ENCODE measurements at regions not wholly inside any gene's neighbourhood (a gene's known extent, or its start where the extent isn't known, plus 50 kb on each side); places are given as distances from the start of the nearest gene placed in this dataset.

DNA sequence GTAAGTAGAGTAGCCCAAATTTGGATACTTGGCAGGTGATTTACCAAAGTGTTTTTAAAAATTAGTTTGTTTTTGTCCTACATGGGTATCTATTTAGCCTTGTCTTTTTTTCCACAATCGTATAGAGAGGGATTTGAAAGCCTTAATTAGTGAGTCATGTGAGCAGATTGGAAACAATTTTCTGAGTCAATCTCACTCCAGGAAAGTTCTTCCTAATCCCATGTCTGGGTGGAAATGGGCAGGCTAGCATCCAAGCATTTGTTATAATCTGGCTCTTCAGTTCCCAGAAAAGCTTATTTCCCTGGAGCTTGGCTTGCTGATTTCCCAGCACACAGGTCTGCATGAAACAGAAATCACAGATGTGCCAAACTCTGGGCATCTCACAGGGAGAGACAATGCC, 426.9 kb upstream of the BOD1L1 start:
- no peak overlapping the region for H3K27ac ChIP-seq (ENCODE audit: low read length)
- whole genome bisulfite sequencing (ENCODE audit: insufficient coverage, insufficient read length), result no CpG with 5 or more reads among the region's 1 CpG
- H3K27me3 ChIP-seq (ENCODE audit: control insufficient read depth, insufficient read depth, low read length), result no peaks in the 10 kb centered on the region
- H3K36me3 ChIP-seq (ENCODE audit: control insufficient read depth, insufficient read depth, low read length), result no peaks in the 10 kb centered on the region
- H3K4me3 ChIP-seq (ENCODE audit: low read length), result no peak overlapping the region
- H3K4me1 ChIP-seq (ENCODE audit: control insufficient read depth, insufficient read depth, low read length), result no peaks in the 10 kb centered on the region
- no peak for DNase-seq (ENCODE audit: low read depth, low spot score)
- no peaks in the 10 kb centered on the region for H3K9me3 ChIP-seq (ENCODE audit: control insufficient read depth, insufficient read depth, low read length)

DNA sequence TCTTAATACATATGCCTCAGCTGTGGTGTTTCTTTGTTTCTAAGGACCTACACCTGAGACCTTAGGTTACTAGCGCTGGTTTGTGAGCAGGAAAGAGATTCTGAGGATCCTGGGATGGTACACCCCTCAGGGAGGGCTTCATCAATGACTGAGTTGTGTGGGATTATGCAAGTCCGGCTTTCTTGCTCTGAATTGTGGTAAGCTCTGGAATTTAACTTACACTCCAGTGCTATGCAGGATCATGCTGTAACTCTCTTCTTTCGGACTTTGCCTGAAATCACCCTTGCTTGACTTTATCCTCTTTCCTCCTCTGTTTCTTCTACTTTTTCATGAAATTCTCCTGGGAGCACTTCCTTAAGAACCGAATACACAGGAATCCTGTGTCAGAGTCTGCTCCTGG, 431.5 kb upstream of the BOD1L1 start:
- WGBS (ENCODE audit: insufficient coverage, insufficient read length), result no CpG with 5 or more reads among the region's 4 CpGs
- Histone ChIP-seq H3K9me3 (ENCODE audit: control insufficient read depth, insufficient read depth, low read length) (no peaks in the 10 kb centered on the region), H3K4me1 (ENCODE audit: control insufficient read depth, insufficient read depth, low read length) (no peaks in the 10 kb centered on the region)

DNA sequence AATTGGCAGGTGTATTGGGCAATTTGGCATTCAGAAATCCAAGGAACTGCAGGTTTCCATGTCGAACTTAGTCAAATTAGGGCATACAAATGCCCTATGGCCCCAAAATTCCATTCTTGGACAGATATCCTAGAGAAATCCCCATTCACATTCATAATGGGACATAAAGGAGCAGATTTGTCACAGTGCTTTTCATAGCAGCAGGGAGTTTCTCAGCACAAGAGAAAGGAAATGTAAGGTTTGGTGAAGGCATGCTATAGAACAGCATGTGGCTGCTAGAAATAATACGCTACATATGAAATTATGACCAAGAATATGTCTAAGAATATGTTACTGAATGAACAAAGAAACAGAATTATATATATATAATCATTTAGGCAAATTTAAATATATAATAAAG, 437.5 kb upstream of the BOD1L1 start:
- 0 out of 2 replicates have a peak, but pooled peaks cover 1% of the 10 kb centered on the region for H3K4me1 ChIP-seq (ENCODE audit: control insufficient read depth, insufficient read depth, low read length)
- no peaks in the 10 kb centered on the region for H3K36me3 ChIP-seq (ENCODE audit: control insufficient read depth, insufficient read depth, low read length)
- no peak overlapping the region for H3K27ac ChIP-seq (ENCODE audit: low read length)
- H3K27me3 ChIP-seq (ENCODE audit: control insufficient read depth, insufficient read depth, low read length), result no peaks in the 10 kb centered on the region
- no peak overlapping the region for H3K4me3 ChIP-seq (ENCODE audit: low read length)
- H3K9me3 ChIP-seq (ENCODE audit: control insufficient read depth, insufficient read depth, low read length), result no peaks in the 10 kb centered on the region
- WGBS (ENCODE audit: insufficient coverage, insufficient read length), result no CpG with 5 or more reads among the region's 2 CpGs
- DNase-seq (ENCODE audit: low read depth, low spot score), result peak; percentile 25

More for the DNA sequence above, 431.5 kb upstream of the BOD1L1 start:
- H3K36me3 ChIP-seq (ENCODE audit: control insufficient read depth, insufficient read depth, low read length), result no peaks in the 10 kb centered on the region
- no peaks in the 10 kb centered on the region for H3K27me3 ChIP-seq (ENCODE audit: control insufficient read depth, insufficient read depth, low read length)
- H3K27ac ChIP-seq (ENCODE audit: low read length), result no peak overlapping the region
- no peak overlapping the region for H3K4me3 ChIP-seq (ENCODE audit: low read length)
- DNase-seq (ENCODE audit: low read depth, low spot score), result no peak

DNA sequence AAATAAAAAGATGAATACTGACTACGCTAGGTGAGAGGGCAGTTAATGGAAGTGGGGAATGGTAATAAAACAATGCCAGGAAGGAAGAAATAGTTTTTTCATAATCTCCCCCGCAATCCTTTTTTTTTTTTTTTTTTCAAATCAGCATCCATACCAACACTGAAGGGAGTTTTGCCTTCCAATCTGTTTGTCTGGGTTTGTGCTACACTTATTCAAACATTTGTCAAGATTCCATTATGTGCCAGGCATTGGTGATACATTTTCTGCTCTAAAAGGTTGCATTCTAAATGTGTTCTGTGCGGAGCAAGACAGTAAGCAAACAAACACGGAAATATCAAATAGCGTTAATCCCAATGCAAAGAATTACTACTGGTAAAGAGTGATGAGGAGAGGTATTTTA, 437.9 kb upstream of the BOD1L1 start:
- Histone ChIP-seq H3K27me3 (ENCODE audit: control insufficient read depth, insufficient read depth, low read length) (no peaks in the 10 kb centered on the region), H3K9me3 (ENCODE audit: control insufficient read depth, insufficient read depth, low read length) (no peaks in the 10 kb centered on the region)
- no CpG with 5 or more reads among the region's 5 CpGs for WGBS (ENCODE audit: insufficient coverage, insufficient read length)

DNA sequence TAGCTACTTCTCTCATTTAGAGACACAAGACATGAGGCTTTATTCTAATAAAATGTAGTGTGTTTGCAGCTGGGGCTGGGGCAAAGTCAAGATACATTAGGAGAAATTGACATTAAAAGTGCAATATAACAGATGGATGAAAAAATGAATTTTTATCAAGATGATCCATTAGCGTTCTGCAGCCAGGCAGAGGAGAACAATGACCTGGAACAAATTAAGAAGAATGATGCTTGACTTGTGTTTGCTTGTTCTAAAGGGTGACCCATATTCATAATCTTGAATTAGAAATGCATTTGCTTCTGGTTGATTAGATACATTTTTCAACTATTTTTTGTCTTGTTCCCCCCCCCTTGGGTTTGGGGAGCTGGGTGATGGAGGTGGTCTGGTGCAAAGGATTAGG, 439.5 kb upstream of the BOD1L1 start:
- H3K9me3 ChIP-seq (ENCODE audit: control insufficient read depth, insufficient read depth, low read length), result no peaks in the 10 kb centered on the region
- no peaks in the 10 kb centered on the region for H3K36me3 ChIP-seq (ENCODE audit: control insufficient read depth, insufficient read depth, low read length)
- H3K27ac ChIP-seq (ENCODE audit: low read length), result no peak overlapping the region
- H3K27me3 ChIP-seq (ENCODE audit: control insufficient read depth, insufficient read depth, low read length), result no peaks in the 10 kb centered on the region
- no peak for DNase-seq (ENCODE audit: low read depth, low spot score)
- no peak overlapping the region for H3K4me3 ChIP-seq (ENCODE audit: low read length)
- WGBS (ENCODE audit: insufficient coverage, insufficient read length), result no CpG with 5 or more reads among the region's 1 CpG
- 0 out of 2 replicates have a peak, but pooled peaks cover 1% of the 10 kb centered on the region for H3K4me1 ChIP-seq (ENCODE audit: control insufficient read depth, insufficient read depth, low read length)

More for the DNA sequence above, 437.9 kb upstream of the BOD1L1 start:
- H3K4me3 ChIP-seq (ENCODE audit: low read length), result no peak overlapping the region
- no peaks in the 10 kb centered on the region for H3K36me3 ChIP-seq (ENCODE audit: control insufficient read depth, insufficient read depth, low read length)
- H3K27ac ChIP-seq (ENCODE audit: low read length), result no peak overlapping the region
- no peak for DNase-seq (ENCODE audit: low read depth, low spot score)
- H3K4me1 ChIP-seq (ENCODE audit: control insufficient read depth, insufficient read depth, low read length), result 0 out of 2 replicates have a peak, but pooled peaks cover 1% of the 10 kb centered on the region

DNA sequence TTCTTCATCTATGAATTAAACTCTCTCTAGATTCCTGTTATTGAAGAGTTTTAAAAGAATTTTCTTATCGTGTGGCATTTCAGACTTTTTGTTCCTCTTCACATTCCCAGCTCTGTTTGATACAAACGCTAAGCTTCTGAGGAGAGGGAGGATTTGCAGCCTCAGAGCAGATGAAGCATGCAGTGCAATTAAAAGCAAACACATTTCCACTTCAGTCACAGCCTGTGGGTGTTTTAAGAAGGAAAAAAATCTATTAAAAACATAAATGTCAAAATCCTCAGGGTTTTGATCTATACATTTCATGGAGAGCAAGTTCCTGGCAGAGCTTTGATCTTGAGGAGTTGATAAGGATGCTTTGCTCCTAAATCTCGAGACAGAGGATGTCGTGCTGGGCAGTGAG, 442.4 kb upstream of the BOD1L1 start:
- WGBS (ENCODE audit: insufficient coverage, insufficient read length), result no CpG with 5 or more reads among the region's 4 CpGs
- Histone ChIP-seq H3K27ac (ENCODE audit: low read length) (no peak overlapping the region), H3K36me3 (ENCODE audit: control insufficient read depth, insufficient read depth, low read length) (no peaks in the 10 kb centered on the region), H3K4me3 (ENCODE audit: low read length) (no peak overlapping the region), H3K9me3 (ENCODE audit: control insufficient read depth, insufficient read depth, low read length) (no peaks in the 10 kb centered on the region), H3K27me3 (ENCODE audit: control insufficient read depth, insufficient read depth, low read length) (no peaks in the 10 kb centered on the region), H3K4me1 (ENCODE audit: control insufficient read depth, insufficient read depth, low read length) (0 out of 2 replicates have a peak, but pooled peaks cover 1% of the 10 kb centered on the region)
- DNase-seq (ENCODE audit: low read depth, low spot score), result no peak

DNA sequence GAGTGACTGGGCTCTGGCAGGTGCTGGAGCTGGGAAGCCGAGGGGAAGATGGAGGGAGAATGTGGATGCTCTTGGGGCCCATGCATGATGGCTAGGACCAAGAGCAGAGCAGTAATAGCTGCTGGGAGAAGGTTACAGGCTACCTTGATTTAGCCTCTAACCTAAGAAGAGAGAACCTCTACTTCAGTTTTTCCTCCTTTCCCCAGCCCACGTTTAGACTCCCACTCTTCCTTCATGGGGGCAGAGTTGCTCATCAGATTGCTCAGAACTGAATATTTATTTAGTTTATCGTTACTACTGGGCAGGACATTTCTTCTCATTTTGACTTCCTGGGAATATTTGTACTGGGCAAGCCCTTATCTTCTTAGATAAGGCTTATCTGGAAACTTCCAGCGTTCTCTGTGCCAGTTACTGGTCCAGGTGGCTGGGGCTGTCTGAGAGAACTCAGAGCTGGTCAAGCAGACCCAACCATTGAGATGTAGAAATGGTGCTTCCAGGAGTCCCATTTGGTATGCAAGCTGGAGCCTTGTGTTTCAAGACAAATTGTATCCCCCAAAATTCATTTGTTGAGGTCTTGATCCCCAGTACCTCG, 442.9 kb upstream of the BOD1L1 start:
- no peaks in the 10 kb centered on the region for H3K36me3 ChIP-seq (ENCODE audit: control insufficient read depth, insufficient read depth, low read length)
- H3K4me3 ChIP-seq (ENCODE audit: low read length), result no peak overlapping the region
- no peak for DNase-seq (ENCODE audit: low read depth, low spot score)
- no CpG with 5 or more reads among the region's 5 CpGs for WGBS (ENCODE audit: insufficient coverage, insufficient read length)
- no peaks in the 10 kb centered on the region for H3K9me3 ChIP-seq (ENCODE audit: control insufficient read depth, insufficient read depth, low read length)
- H3K27me3 ChIP-seq (ENCODE audit: control insufficient read depth, insufficient read depth, low read length), result no peaks in the 10 kb centered on the region
- 0 out of 2 replicates have a peak, but pooled peaks cover 1% of the 10 kb centered on the region for H3K4me1 ChIP-seq (ENCODE audit: control insufficient read depth, insufficient read depth, low read length)
- H3K27ac ChIP-seq (ENCODE audit: low read length), result no peak overlapping the region

DNA sequence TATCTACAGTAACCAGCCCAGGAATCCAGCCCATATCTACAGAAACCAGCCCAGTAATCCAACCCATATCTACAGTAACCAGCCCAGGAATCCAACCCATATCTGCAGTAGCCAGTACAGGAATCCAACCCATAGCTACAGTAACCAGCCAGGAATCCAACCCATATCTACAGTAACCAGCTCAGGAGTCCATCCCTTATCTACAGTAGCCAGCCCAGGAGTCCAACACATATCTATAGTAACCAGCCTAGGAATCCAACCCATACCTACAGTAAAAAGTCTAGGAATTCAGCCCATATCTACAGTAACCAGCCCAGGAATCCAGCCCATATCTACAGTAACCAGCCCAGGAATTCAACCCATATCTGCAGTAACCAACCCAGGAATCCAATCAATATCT, 445.0 kb upstream of the BOD1L1 start:
- no peak for DNase-seq (ENCODE audit: low read depth, low spot score)
- H3K36me3 ChIP-seq (ENCODE audit: control insufficient read depth, insufficient read depth, low read length), result no peaks in the 10 kb centered on the region
- no peak overlapping the region for H3K27ac ChIP-seq (ENCODE audit: low read length)
- H3K4me3 ChIP-seq (ENCODE audit: low read length), result no peak overlapping the region
- no peaks in the 10 kb centered on the region for H3K4me1 ChIP-seq (ENCODE audit: control insufficient read depth, insufficient read depth, low read length)
- no peaks in the 10 kb centered on the region for H3K9me3 ChIP-seq (ENCODE audit: control insufficient read depth, insufficient read depth, low read length)
- no peaks in the 10 kb centered on the region for H3K27me3 ChIP-seq (ENCODE audit: control insufficient read depth, insufficient read depth, low read length)

DNA sequence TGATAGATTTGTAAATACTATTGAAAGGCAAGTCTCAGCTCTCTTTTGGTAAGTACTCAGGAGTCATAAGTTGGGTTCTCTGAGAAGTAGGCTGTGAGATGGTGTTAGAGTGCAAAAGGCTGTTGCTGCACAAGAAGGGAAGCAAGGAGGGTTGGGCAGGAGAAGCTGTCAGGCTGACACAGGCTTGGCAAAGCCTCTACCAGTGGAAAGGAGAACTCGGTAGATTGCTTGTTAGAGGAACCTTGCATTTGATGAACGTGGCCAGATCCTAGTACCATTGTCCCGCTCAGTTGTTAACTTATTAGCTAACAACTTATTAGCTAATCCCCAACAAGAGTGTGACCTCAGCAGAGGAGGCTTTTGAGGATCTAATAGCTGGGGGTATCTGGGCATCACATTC, 449.3 kb upstream of the BOD1L1 start:
- Histone ChIP-seq H3K27me3 (ENCODE audit: control insufficient read depth, insufficient read depth, low read length) (no peaks in the 10 kb centered on the region), H3K4me1 (ENCODE audit: control insufficient read depth, insufficient read depth, low read length) (no peaks in the 10 kb centered on the region), H3K27ac (ENCODE audit: low read length) (no peak overlapping the region), H3K9me3 (ENCODE audit: control insufficient read depth, insufficient read depth, low read length) (no peaks in the 10 kb centered on the region), H3K36me3 (ENCODE audit: control insufficient read depth, insufficient read depth, low read length) (no peaks in the 10 kb centered on the region), H3K4me3 (ENCODE audit: low read length) (no peak overlapping the region)
- no peak for DNase-seq (ENCODE audit: low read depth, low spot score)
- no CpG with 5 or more reads among the region's 3 CpGs for WGBS (ENCODE audit: insufficient coverage, insufficient read length)

DNA sequence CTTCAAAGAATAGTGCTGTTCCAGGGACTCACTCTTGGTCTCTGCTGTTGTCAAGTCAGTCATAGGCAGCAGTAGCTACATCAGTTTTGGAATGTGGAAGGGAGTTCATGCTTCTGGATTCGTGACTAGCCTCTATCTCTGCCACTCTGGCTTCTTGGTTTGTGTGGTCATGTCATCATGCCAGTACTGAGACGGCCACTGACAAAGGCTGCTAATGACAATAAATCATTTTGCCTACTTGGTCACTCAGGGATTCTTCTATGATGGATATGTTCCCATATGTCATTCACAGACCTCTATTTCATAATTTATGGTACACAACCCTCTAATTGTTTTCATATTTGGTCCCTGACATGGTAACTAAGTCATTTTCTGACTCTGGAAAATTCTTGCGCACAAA, 450.8 kb upstream of the BOD1L1 start:
- Histone ChIP-seq H3K36me3 (ENCODE audit: control insufficient read depth, insufficient read depth, low read length) (no peaks in the 10 kb centered on the region), H3K9me3 (ENCODE audit: control insufficient read depth, insufficient read depth, low read length) (no peaks in the 10 kb centered on the region), H3K4me3 (ENCODE audit: low read length) (no peak overlapping the region), H3K4me1 (ENCODE audit: control insufficient read depth, insufficient read depth, low read length) (no peaks in the 10 kb centered on the region), H3K27me3 (ENCODE audit: control insufficient read depth, insufficient read depth, low read length) (no peaks in the 10 kb centered on the region), H3K27ac (ENCODE audit: low read length) (no peak overlapping the region)
- no peak for DNase-seq (ENCODE audit: low read depth, low spot score)
- no CpG with 5 or more reads among the region's 3 CpGs for WGBS (ENCODE audit: insufficient coverage, insufficient read length)

DNA sequence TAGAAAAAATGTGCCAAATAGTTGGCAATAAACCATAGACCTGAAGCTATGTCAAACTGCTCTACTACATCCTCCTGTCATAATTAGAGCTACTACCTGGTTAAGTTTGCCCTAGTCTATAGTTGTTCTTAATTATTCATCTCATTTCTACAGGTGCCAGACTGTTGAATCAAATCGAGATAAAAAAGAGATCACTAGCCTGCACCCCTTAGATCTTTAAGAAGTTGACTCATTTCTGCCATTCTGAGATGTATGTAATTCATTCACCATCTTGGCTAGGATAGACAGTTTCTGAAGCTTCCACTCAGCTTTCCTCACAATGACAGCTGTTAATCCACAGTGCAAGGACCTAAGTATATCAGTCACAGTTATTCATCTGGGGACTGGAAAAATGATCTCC, 452.1 kb upstream of the BOD1L1 start:
- H3K27me3 ChIP-seq (ENCODE audit: control insufficient read depth, insufficient read depth, low read length), result no peaks in the 10 kb centered on the region
- no peak for DNase-seq (ENCODE audit: low read depth, low spot score)
- no peaks in the 10 kb centered on the region for H3K9me3 ChIP-seq (ENCODE audit: control insufficient read depth, insufficient read depth, low read length)
- H3K27ac ChIP-seq (ENCODE audit: low read length), result no peak overlapping the region
- no peaks in the 10 kb centered on the region for H3K36me3 ChIP-seq (ENCODE audit: control insufficient read depth, insufficient read depth, low read length)
- H3K4me3 ChIP-seq (ENCODE audit: low read length), result no peak overlapping the region
- peaks cover 1% of the 10 kb centered on the region; the same call in 1 of the 2 replicates for H3K4me1 ChIP-seq (ENCODE audit: control insufficient read depth, insufficient read depth, low read length)
- WGBS (ENCODE audit: insufficient coverage, insufficient read length), result no CpG with 5 or more reads among the region's 1 CpG

Measured in iPS DF 6.9 (cell line).